Bronchial epithelial cell (primary cell): ENCODE measurements at regions not wholly inside any gene's neighbourhood (a gene's known extent, or its start where the extent isn't known, plus 50 kb on each side); places are given as distances from the start of the nearest gene placed in this dataset.

Source experiments
- DNase-seq: peaks from one replicate; pipeline ENCODE4 v3.0.0-alpha.2; 2010; ENCODE audit warnings: low read depth
- FAIRE-seq: peaks from 2 replicates; lab custom pipeline; 2011; peaks lifted over from hg19 to GRCh38; lab: Jason Lieb, UNC
- H3K27me3 ChIP-seq: 2 replicates; pipeline ENCODE4 v1.5.1; 2011; ENCODE audit warnings: low read length; ENCODE audit not compliant: control insufficient read depth, insufficient read depth
- H3K36me3 ChIP-seq: 2 replicates; pipeline ENCODE4 v1.5.1; 2011; ENCODE audit warnings: low read length; ENCODE audit not compliant: control insufficient read depth, insufficient read depth
- H3K4me3 ChIP-seq: 2 replicates; pipeline ENCODE4 v1.5.1; 2011; ENCODE audit warnings: mild to moderate bottlenecking, low read depth, low read length, control low read depth
- TF ChIP-seq, protein P1 (sequence below): IDR thresholded peaks from 2 replicates; pipeline ENCODE4 v1.5.1; 2011; ENCODE audit warnings: mild to moderate bottlenecking, moderate library complexity, low read length, control low read depth, inconsistent platforms; ENCODE audit not compliant: insufficient read depth, severe bottlenecking

DNA sequence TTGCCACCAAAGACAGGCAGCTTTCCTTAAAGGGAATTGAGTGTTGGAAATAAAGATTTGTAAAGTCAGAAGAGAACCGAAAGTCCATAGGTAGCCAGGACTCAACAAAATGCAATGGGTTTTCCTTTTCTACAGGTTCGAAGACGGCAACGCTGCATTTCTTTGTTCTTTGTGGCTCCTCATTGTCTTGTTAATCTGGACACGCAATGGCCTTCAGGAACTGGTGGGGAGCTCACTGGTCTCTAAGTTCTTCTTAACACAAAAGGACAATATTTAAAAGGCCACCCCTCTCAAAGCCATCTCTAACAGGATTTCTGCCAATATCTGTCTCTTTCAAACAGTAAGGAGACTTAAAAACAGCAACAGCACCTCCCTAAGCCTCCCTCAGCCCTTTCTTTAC lies 170.6 kb downstream of the RMI1 start:
- H3K27me3 ChIP-seq, result no peaks in the 10 kb centered on the region
- no peak for DNase-seq
- H3K4me3 ChIP-seq, result no peak overlapping the region
- no peaks in the 10 kb centered on the region for H3K36me3 ChIP-seq
- TF ChIP-seq, protein P1, sequence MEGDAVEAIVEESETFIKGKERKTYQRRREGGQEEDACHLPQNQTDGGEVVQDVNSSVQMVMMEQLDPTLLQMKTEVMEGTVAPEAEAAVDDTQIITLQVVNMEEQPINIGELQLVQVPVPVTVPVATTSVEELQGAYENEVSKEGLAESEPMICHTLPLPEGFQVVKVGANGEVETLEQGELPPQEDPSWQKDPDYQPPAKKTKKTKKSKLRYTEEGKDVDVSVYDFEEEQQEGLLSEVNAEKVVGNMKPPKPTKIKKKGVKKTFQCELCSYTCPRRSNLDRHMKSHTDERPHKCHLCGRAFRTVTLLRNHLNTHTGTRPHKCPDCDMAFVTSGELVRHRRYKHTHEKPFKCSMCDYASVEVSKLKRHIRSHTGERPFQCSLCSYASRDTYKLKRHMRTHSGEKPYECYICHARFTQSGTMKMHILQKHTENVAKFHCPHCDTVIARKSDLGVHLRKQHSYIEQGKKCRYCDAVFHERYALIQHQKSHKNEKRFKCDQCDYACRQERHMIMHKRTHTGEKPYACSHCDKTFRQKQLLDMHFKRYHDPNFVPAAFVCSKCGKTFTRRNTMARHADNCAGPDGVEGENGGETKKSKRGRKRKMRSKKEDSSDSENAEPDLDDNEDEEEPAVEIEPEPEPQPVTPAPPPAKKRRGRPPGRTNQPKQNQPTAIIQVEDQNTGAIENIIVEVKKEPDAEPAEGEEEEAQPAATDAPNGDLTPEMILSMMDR, result no peak
- FAIRE-seq, result no peak

DNA sequence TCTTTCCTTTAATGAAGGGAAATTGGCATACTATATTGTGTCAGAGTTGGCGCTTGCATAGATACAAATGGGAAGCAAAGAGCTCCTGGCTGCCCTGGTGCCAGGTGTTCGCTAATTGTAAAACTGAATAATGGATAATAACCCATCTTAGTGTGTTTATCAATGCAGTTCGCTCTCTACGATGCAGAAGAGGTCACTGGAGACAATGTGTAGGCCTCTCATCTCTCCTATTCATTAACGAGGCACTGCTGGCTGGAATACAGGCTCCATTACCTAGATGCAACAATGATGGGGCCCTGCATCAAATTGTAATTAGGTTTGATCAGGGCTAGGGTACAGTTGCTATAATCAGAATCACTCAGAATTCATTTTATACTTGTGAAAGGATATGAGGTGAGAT lies 171.0 kb downstream of the RMI1 start:
- Histone ChIP-seq H3K36me3 (no peaks in the 10 kb centered on the region), H3K4me3 (no peak overlapping the region), H3K27me3 (no peaks in the 10 kb centered on the region)
- DNase-seq, result no peak
- no peak for FAIRE-seq
- TF ChIP-seq, protein P1, result no peak

DNA sequence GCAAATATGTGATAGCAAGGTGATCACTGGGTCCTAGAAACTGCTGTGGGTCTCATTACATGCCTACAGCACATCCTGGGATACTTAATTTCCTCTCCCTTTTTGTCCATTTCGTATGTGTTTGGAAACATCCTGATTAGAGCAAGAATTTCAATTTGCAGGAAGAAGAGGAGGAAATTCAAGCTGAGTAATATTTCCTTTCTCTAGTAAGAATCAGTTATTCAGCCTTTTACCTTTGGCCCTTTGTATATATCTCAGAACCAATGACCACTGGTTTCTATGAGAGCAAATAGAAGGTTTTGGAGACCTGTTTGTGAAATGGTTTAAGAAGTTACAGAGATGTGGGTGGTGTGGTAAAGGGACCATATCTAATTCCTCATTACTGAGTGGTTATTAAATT lies 171.6 kb downstream of the RMI1 start:
- H3K4me3 ChIP-seq, result no peak overlapping the region
- TF ChIP-seq, protein P1, result no peak
- H3K36me3 ChIP-seq, result no peaks in the 10 kb centered on the region
- H3K27me3 ChIP-seq, result no peaks in the 10 kb centered on the region
- no peak for FAIRE-seq
- DNase-seq, result no peak

DNA sequence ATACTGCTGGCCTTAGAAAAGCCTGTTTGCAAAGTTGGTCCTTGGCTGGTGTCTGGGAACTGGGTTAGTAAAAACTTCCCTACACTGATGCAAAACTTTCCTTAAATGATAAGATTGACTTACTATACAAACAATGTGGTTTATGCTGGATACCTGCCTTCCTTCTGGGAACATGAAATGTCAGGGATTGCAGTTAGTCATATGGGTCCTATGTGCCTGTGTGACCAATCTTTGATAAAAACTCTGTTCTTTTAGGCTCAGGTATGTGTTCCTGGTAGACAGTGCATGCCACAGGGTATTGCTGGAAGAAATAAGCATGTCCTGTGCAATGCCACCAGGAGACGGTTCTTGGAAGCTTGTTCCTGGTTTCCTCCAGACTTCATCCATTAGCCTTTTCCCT lies 173.3 kb downstream of the RMI1 start:
- DNase-seq (peak; percentile 71), FAIRE-seq (no peak)
- no peaks in the 10 kb centered on the region for H3K36me3 ChIP-seq
- TF ChIP-seq, protein P1, result no peak
- no peak overlapping the region for H3K4me3 ChIP-seq
- H3K27me3 ChIP-seq, result no peaks in the 10 kb centered on the region

DNA sequence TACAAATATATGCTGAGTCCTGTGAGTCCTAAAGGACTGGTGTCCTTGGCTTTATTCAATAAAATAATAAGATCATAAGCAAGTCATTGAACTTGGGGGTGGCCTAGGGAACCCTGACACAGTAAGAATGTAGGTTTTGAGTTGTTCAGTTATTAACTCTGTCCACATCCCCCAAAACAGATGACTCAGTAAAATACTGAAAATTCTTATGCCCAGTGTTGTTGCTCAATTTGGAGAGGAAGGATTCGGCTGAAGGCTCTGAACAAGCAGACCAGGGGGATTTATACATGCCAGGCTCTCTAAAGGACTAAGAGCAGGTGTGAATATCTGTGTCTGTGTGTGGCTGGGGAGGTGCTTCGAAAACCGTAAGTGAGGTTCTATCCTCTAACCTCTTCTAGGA lies 173.7 kb downstream of the RMI1 start:
- Histone ChIP-seq H3K4me3 (no peak overlapping the region), H3K36me3 (no peaks in the 10 kb centered on the region), H3K27me3 (no peaks in the 10 kb centered on the region)
- no peak for FAIRE-seq
- DNase-seq, result peak; percentile 31
- TF ChIP-seq, protein P1, result no peak

DNA sequence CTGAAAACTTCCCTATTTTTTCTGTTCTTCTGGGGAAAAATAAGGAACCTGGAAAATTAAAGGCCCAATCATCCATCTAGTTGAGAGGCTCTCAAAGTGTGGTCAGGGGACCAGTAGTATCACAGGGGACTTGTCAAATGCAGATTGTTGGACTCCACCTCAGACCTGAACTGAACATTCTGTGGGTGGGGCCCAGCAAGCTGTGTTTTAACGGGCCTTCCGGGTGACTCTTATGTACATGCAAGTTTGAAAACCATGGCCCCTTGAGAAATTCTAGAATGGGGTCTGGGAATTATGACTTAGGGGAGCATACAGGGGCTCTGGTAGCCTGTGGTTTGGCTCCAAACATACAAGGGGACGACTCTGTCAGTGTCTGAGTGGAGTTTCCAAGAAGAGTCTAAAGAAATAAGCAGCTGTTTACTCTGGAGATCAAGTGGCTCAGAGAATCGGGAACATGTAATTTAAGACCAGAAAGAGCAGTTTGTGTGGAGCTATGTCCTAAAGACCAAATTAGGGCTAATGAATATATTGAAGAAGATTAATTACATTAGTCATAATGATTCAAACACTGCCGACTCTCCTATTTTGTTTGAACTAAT lies 177.4 kb downstream of the SLC28A3 start:
- Histone ChIP-seq H3K4me3 (no peak overlapping the region), H3K36me3 (no peaks in the 10 kb centered on the region), H3K27me3 (no peaks in the 10 kb centered on the region)
- TF ChIP-seq, protein P1, result no peak
- DNase-seq (no peak), FAIRE-seq (no peak)
